ENCODE measurements at regions not wholly inside any gene's neighbourhood (a gene's known extent, or its start where the extent isn't known, plus 50 kb on each side); places are given as distances from the start of the nearest gene placed in this dataset.

DNA sequence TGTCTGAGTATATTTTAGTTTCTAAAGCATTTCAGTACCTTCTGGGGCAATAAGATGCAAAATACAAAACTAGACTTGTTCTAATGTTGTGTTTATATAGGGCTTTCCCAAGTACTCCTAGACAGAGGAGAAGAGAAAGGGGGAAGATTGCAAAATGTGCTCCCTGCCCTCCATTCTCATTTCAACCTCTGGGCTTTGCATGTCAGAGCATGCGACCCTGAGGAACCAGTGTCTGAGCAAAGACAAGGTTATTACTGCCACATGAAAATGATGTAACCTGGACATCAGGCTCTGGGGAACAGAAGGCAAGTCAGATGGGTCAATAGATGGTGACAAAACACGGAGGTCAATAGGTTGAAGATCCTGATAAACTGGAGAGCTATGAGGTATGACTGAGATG is 253.5 kb upstream of the TCF21 start:
- no peaks in the 10 kb centered on the region for H3K36me3 ChIP-seq (replicated peaks in 1 of 2; ENCODE audit: control insufficient read depth in 1 of 2, insufficient read depth in 2 of 2, low read length in 2 of 2)
- WGBS (ENCODE audit: low lambda C conversion rate) = 8% methylated on average over 2 of the region's 2 CpGs
- intact Hi-C loops (cut with micrococcal nuclease; ENCODE audit: unreplicated experiment) = no loop called here
- ChIA-PET CTCF (ENCODE audit: low intra/inter-chr PET ratio, low total read pairs) (no interaction called here), POLR2A (no interaction called here)
- H3K4me2 ChIP-seq (ENCODE audit: low read depth, low read length) = no peak overlapping the region
- no peaks in the 10 kb centered on the region for H3K9me3 ChIP-seq (ENCODE audit: low read length)
- H3K27me3 ChIP-seq (ENCODE audit: control insufficient read depth in 1 of 2, insufficient read depth in 2 of 2, low read length in 2 of 2) = no peaks in the 10 kb centered on the region
- no peaks in the 10 kb centered on the region for H3K4me1 ChIP-seq (ENCODE audit: insufficient read depth, low read length)
- ATAC-seq (no peak), DNase-seq (ENCODE audit: low spot score) (no peak), FAIRE-seq (no peak)
- no peaks in the 10 kb centered on the region for H3K79me2 ChIP-seq (ENCODE audit: insufficient read depth, low read length)
- no peak overlapping the region for H3K27ac ChIP-seq (ENCODE audit: extremely low read length, insufficient read depth, low read length)
- no peak overlapping the region for H2AFZ ChIP-seq (ENCODE audit: low read length)
- no TSS peak for BruUV-seq (replicated peaks)
- no peak overlapping the region for H3K9ac ChIP-seq (ENCODE audit: insufficient read depth, low read depth, low read length)
- in situ Hi-C loops (cut with HindIII; ENCODE audit: extremely low pct_ligation_motif_present, low pct_unique_long_range_greater_than_20kb) = no loop called here
- no peaks in the 10 kb centered on the region for H4K20me1 ChIP-seq (ENCODE audit: insufficient read depth, low read length)
- TF ChIP-seq ZNF7 (CRISPR knock-in tag; IDR thresholded peaks at IDR 0.05) (no peak), U2AF2 (IDR thresholded peaks at IDR 0.05; ENCODE audit: low read depth, low read length) (no peak), NR3C1 (CRISPR knock-in tag; IDR thresholded peaks at IDR 0.05) (no peak), ZBTB42 (CRISPR knock-in tag; IDR thresholded peaks at IDR 0.05) (no peak), ELF4 (CRISPR knock-in tag; IDR thresholded peaks at IDR 0.05; ENCODE audit: borderline replicate concordance) (no peak)
- TF ChIP-seq, protein P1, sequence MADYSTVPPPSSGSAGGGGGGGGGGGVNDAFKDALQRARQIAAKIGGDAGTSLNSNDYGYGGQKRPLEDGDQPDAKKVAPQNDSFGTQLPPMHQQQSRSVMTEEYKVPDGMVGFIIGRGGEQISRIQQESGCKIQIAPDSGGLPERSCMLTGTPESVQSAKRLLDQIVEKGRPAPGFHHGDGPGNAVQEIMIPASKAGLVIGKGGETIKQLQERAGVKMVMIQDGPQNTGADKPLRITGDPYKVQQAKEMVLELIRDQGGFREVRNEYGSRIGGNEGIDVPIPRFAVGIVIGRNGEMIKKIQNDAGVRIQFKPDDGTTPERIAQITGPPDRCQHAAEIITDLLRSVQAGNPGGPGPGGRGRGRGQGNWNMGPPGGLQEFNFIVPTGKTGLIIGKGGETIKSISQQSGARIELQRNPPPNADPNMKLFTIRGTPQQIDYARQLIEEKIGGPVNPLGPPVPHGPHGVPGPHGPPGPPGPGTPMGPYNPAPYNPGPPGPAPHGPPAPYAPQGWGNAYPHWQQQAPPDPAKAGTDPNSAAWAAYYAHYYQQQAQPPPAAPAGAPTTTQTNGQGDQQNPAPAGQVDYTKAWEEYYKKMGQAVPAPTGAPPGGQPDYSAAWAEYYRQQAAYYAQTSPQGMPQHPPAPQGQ (CRISPR knock-in tag; IDR thresholded peaks at IDR 0.05; ENCODE audit: borderline replicate concordance) = no peak
- TF ChIP-seq, protein P2, sequence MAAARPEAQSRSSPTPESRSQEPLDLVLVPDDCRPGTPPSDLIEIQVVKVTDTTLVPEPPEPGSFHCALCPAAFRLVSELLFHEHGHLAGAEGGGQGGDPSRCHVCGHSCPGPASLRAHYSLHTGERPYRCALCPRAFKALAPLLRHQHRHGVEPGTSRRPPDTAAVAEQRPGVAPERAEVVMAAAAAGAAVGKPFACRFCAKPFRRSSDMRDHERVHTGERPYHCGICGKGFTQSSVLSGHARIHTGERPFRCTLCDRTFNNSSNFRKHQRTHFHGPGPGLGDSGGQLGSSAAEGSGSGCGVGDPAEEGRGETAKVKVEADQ (CRISPR knock-in tag; IDR thresholded peaks at IDR 0.05; ENCODE audit: borderline replicate concordance) = no peak
- no peak overlapping the region for H3K4me3 ChIP-seq (replicated peaks in 1 of 3; ENCODE audit: insufficient read depth in 1 of 3, low read depth in 2 of 3, low read length in 3 of 3)
